OCI-LY7 (cell line): ENCODE measurements at regions not wholly inside any gene's neighbourhood (a gene's known extent, or its start where the extent isn't known, plus 50 kb on each side); places are given as distances from the start of the nearest gene placed in this dataset.

ENCODE experiments used
- BruUV-seq: library from RNA; stranded (reverse); fragments of 400-500 nt; replicated peaks from 2 replicates; lab custom pipeline; 2021; lab: Mats Ljungman, UMichigan
- CTCF ChIA-PET: fragments of 300-600 bp; sonication (Branson Sonifier 250); formaldehyde crosslinking; loops from one replicate; lab custom pipeline; 2022; ENCODE audit warnings: antibody characterized with exemption; ENCODE audit not compliant: unreplicated experiment; lab: Charles Lee
- POLR2A ChIA-PET: fragments of 300-600 bp; sonication (Branson Sonifier 250); formaldehyde crosslinking; loops from one replicate; lab custom pipeline; 2022; ENCODE audit warnings: antibody characterized with exemption; lab: Charles Lee
- DNase-seq: peaks from one replicate; pipeline ENCODE4 v3.0.0-alpha.2; 2015; ENCODE audit warnings: low spot score
- H2AFZ ChIP-seq: fragments of 200-600 bp; sonication (generic), shearing (Covaris generic); 2 replicates; pipeline ENCODE4 v1.6.1; 2014; ENCODE audit warnings: mild to moderate bottlenecking, antibody characterized with exemption, low read length, moderate library complexity
- H3K27ac ChIP-seq: fragments of 200-600 bp; sonication (generic); 2 replicates; pipeline ENCODE4 v1.5.1; 2014; ENCODE audit warnings: mixed run types, low read depth, mild to moderate bottlenecking, moderate library complexity, low read length, inconsistent platforms; ENCODE audit not compliant: poor library complexity, severe bottlenecking
- H3K36me3 ChIP-seq: fragments of 200-600 bp; sonication (generic); 2 replicates; pipeline ENCODE4 v1.6.1; 2014; ENCODE audit warnings: mild to moderate bottlenecking, antibody characterized with exemption, low read length, moderate library complexity, mixed read lengths; ENCODE audit not compliant: insufficient read depth
- H3K4me1 ChIP-seq: fragments of 200-600 bp; sonication (generic); 2 replicates; pipeline ENCODE4 v1.5.1; 2014; ENCODE audit warnings: mild to moderate bottlenecking, low read length; ENCODE audit not compliant: insufficient read depth, poor library complexity, severe bottlenecking
- H3K4me2 ChIP-seq: fragments of 200-600 bp; sonication (generic); 2 replicates; pipeline ENCODE4 v1.6.1; 2014; ENCODE audit warnings: mild to moderate bottlenecking, low read length
- H3K4me3 ChIP-seq: fragments of 200-600 bp; sonication (generic); 2 replicates; pipeline ENCODE4 v1.5.1; 2014; ENCODE audit warnings: mild to moderate bottlenecking, low read depth, low read length; ENCODE audit not compliant: poor library complexity, severe bottlenecking
- H3K79me2 ChIP-seq: fragments of 200-600 bp; sonication (generic); 2 replicates; pipeline ENCODE4 v1.6.1; 2016; ENCODE audit warnings: low read depth, mild to moderate bottlenecking, low read length, moderate library complexity, mixed read lengths; ENCODE audit not compliant: insufficient read depth
- H3K9me2 ChIP-seq: fragments of 200-600 bp; sonication (generic); 2 replicates; pipeline ENCODE4 v1.6.1; 2016; ENCODE audit warnings: mild to moderate bottlenecking, low read length, mixed read lengths; ENCODE audit not compliant: insufficient read depth
- H3K9me3 ChIP-seq: fragments of 200-600 bp; sonication (generic); 2 replicates; pipeline ENCODE4 v1.6.1; 2014; ENCODE audit warnings: mild to moderate bottlenecking, mixed run types, low read length, mixed read lengths
- H4K20me1 ChIP-seq: fragments of 200-600 bp; sonication (generic); 2 replicates; pipeline ENCODE4 v1.6.1; 2014; ENCODE audit warnings: mild to moderate bottlenecking, antibody characterized with exemption, low read length, moderate library complexity, mixed read lengths; ENCODE audit not compliant: insufficient read depth
- CTCF ChIP-seq: fragments of 200-600 bp; sonication (generic); conservative IDR thresholded peaks from 2 replicates; pipeline ENCODE4 v1.5.1; 2014; ENCODE audit warnings: mild to moderate bottlenecking, antibody characterized with exemption, low read length, moderate library complexity, mixed read lengths
- EZH2phosphoT487 ChIP-seq: fragments of 200-600 bp; sonication (generic); IDR thresholded peaks from 2 replicates; pipeline ENCODE4 v1.6.1; 2018; ENCODE audit warnings: low read depth, borderline replicate concordance, mild to moderate bottlenecking, mixed run types, antibody characterized with exemption, low read length, moderate library complexity, mixed read lengths
- intact Hi-C: fragments of 100-400 bp; cut with micrococcal nuclease; formaldehyde crosslinking; loops from one replicate; pipeline ENCODE4 v1.10.0; 2022; ENCODE audit not compliant: unreplicated experiment

DNA sequence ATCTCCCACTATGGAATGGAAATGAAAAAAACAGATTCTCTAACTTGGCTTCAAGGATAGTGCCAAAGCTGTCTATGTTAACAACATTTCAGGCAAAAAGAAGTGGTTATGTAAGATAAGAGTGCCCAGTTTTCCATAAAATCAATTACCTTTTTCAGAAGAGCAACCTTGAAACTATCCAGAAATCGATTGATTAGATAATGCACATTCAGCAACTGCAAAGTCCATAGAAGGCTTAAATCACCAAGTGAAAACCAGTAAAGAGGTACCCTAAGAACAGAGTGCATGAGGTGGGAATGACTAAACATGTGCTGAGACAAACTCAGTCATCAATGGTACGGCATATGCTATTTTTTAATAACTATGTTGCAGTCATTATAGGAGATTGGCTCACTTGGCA, 71.9 kb upstream of the TNKS2 start:
- POLR2A ChIA-PET: no interaction called here
- BruUV-seq: no TSS peak
- CTCF ChIA-PET: no interaction called here

GRCh38 chr10:91724933-91725332, 73.3 kb upstream of the TNKS2 start:
- no TSS peak for BruUV-seq
- Histone ChIP-seq H3K27ac (no peak overlapping the region), H3K4me3 (no peak overlapping the region), H3K9me2 (no peaks in the 10 kb centered on the region), H3K9me3 (no peaks in the 10 kb centered on the region), H3K4me2 (no peak overlapping the region), H2AFZ (no peak overlapping the region), H3K36me3 (no peaks in the 10 kb centered on the region), H3K4me1 (no peaks in the 10 kb centered on the region), H3K79me2 (no peaks in the 10 kb centered on the region), H4K20me1 (no peaks in the 10 kb centered on the region)
- POLR2A ChIA-PET: no interaction called here
- TF ChIP-seq CTCF: no peak
- TF ChIP-seq EZH2phosphoT487: no peak
- CTCF ChIA-PET: no interaction called here
- DNase-seq: no peak
- intact Hi-C loops: no loop called here

More for the DNA sequence above, 71.9 kb upstream of the TNKS2 start:
- DNase-seq: no peak
- Histone ChIP-seq H4K20me1 (no peaks in the 10 kb centered on the region), H3K27ac (no peak overlapping the region), H3K79me2 (no peaks in the 10 kb centered on the region), H3K36me3 (no peaks in the 10 kb centered on the region), H3K9me3 (no peaks in the 10 kb centered on the region), H3K4me1 (no peaks in the 10 kb centered on the region), H3K9me2 (no peaks in the 10 kb centered on the region), H3K4me2 (no peak overlapping the region), H3K4me3 (no peak overlapping the region), H2AFZ (no peak overlapping the region)
- intact Hi-C loops: no loop called here
- no peak for TF ChIP-seq EZH2phosphoT487

- no peaks in the 10 kb centered on the region for H3K36me3 ChIP-seq
- POLR2A ChIA-PET: no interaction called here
- TF ChIP-seq CTCF: no peak
- no peak for TF ChIP-seq EZH2phosphoT487
- H3K4me1 ChIP-seq: no peaks in the 10 kb centered on the region
- no peaks in the 10 kb centered on the region for H3K79me2 ChIP-seq
- H3K4me2 ChIP-seq: no peak overlapping the region
- no peaks in the 10 kb centered on the region for H3K9me2 ChIP-seq
- DNase-seq: no peak
- no peak overlapping the region for H3K27ac ChIP-seq
- no peak overlapping the region for H3K4me3 ChIP-seq
- no peaks in the 10 kb centered on the region for H4K20me1 ChIP-seq
- intact Hi-C loops: loop anchor here (5.0 kb wide), 1 partner anchor 931 kb away; no protein-coding TSS in a partner anchor
- no TSS peak for BruUV-seq
- H3K9me3 ChIP-seq: no peaks in the 10 kb centered on the region
- CTCF ChIA-PET: no interaction called here
- H2AFZ ChIP-seq: no peak overlapping the region
Measured at GRCh38 chr10:91713461-91714072, 80.7 kb upstream of the PPP1R3C start.
